HepG2 (cell line): ENCODE measurements at regions not wholly inside any gene's neighbourhood (a gene's known extent, or its start where the extent isn't known, plus 50 kb on each side); places are given as distances from the start of the nearest gene placed in this dataset.

Experiments
- ATAC-seq: fragments of 200-7000 bp; cut with Tn5 transposase; 3 replicates; pipeline ENCODE4 v1.9.1; 2020; ENCODE audit warnings: mild to moderate bottlenecking, moderate library complexity
- BruUV-seq: library from RNA; stranded (reverse); fragments of 400-500 nt; replicated peaks from 2 replicates; lab custom pipeline; 2021; lab: Mats Ljungman, UMichigan
- CTCF ChIA-PET: fragments of 300-600 bp; formaldehyde crosslinking; extraction: SDS; loops from one replicate; lab custom pipeline; 2021; ENCODE audit warnings: low total read pairs, inconsistent platforms, low intra/inter-chr PET ratio; lab: Yijun Ruan, JAX
- POLR2A ChIA-PET: fragments of 350-600 bp; sonication (Branson Sonifier 250); formaldehyde crosslinking; loops from one replicate; lab custom pipeline; 2020; ENCODE audit warnings: antibody characterized with exemption, inconsistent platforms; lab: Yijun Ruan, JAX
- DNase-seq: peaks from one replicate; pipeline ENCODE4 v3.0.0-alpha.2; 2015; ENCODE audit warnings: low spot score
- FAIRE-seq: peaks from 3 replicates; lab custom pipeline; 2011; peaks lifted over from hg19 to GRCh38; lab: Jason Lieb, UNC
- H2AFZ ChIP-seq: one replicate; pipeline ENCODE4 v1.6.1; 2011; ENCODE audit warnings: low read length, inconsistent platforms
- H3K27ac ChIP-seq: fragments of 300-600 bp; 3 replicates; pipeline ENCODE4 v1.8.0; 2011; ENCODE audit warnings: mixed run types, mild to moderate bottlenecking, mixed read lengths, low read length, inconsistent platforms; ENCODE audit not compliant: insufficient read depth; ENCODE audit errors: extremely low read length
- H3K27me3 ChIP-seq, 2 experiments: fragments of 200-600 bp in 1 of 2; 2 replicates in 1 of 2; 3 replicates in 1 of 2; pipeline versions ENCODE4 v1.6.0 to v1.8.0; 2011; ENCODE audit warnings: low read length in 2 of 2, mild to moderate bottlenecking in 2 of 2, moderate library complexity in 2 of 2, inconsistent platforms in 1 of 2; ENCODE audit not compliant: insufficient read depth in 2 of 2, control insufficient read depth in 1 of 2
- H3K36me3 ChIP-seq, 2 experiments: fragments of 200-600 bp in 1 of 2; replicated peaks in 1 of 2; 2 replicates in 1 of 2; 3 replicates in 1 of 2; pipeline versions ENCODE4 v1.5.1 to v1.8.0; 2011; ENCODE audit warnings: low read length in 2 of 2, inconsistent platforms in 1 of 2; ENCODE audit not compliant: insufficient read depth in 2 of 2, control insufficient read depth in 1 of 2
- H3K4me1 ChIP-seq: 2 replicates; pipeline ENCODE4 v1.5.1; 2012; ENCODE audit warnings: low read length, inconsistent platforms; ENCODE audit not compliant: insufficient read depth
- H3K4me2 ChIP-seq: 2 replicates; pipeline ENCODE4 v1.6.0; 2011; ENCODE audit warnings: low read depth, low read length, inconsistent platforms
- H3K4me3 ChIP-seq, 3 experiments: fragments of 200-600 bp in 1 of 3; sonication (generic), shearing (Covaris generic) in 1 of 3; replicated peaks in 1 of 3; 2 replicates each; pipeline ENCODE4 v1.5.1; 2011 to 2016; ENCODE audit warnings: low read length in 3 of 3, inconsistent platforms in 2 of 3, low read depth in 2 of 3, mild to moderate bottlenecking in 2 of 3, control low read depth in 1 of 3, mixed read lengths in 1 of 3; ENCODE audit not compliant: insufficient read depth in 1 of 3
- H3K79me2 ChIP-seq: one replicate; pipeline ENCODE4 v1.6.1; 2011; ENCODE audit warnings: low read length, inconsistent platforms; ENCODE audit not compliant: insufficient read depth
- H3K9ac ChIP-seq: 2 replicates; pipeline ENCODE4 v1.6.0; 2011; ENCODE audit warnings: mild to moderate bottlenecking, low read depth, low read length, inconsistent platforms; ENCODE audit not compliant: insufficient read depth
- H3K9me3 ChIP-seq: 2 replicates; pipeline ENCODE4 v1.5.1; 2012; ENCODE audit warnings: mild to moderate bottlenecking, low read length
- H4K20me1 ChIP-seq: 2 replicates; pipeline ENCODE4 v1.6.0; 2011; ENCODE audit warnings: inconsistent platforms, mild to moderate bottlenecking, low read length, moderate library complexity; ENCODE audit not compliant: insufficient read depth
- ELF1 ChIP-seq: sonication (generic); formaldehyde crosslinking; IDR thresholded peaks from 2 replicates; pipeline ENCODE4 v1.4.0; 2020; ENCODE audit warnings: missing genetic modification reagents
- HIVEP1 ChIP-seq: sonication (generic); formaldehyde crosslinking; IDR thresholded peaks from 2 replicates; pipeline ENCODE4 v1.4.0; 2020; ENCODE audit warnings: mild to moderate bottlenecking, missing genetic modification reagents
- HNRNPL ChIP-seq: fragments of 200-400 bp; formaldehyde crosslinking; IDR thresholded peaks from 2 replicates; pipeline ENCODE4 v1.6.1; 2017; ENCODE audit warnings: mild to moderate bottlenecking, low read depth, low read length
- IKZF1 ChIP-seq: fragments of 450-650 bp; IDR thresholded peaks from 2 replicates; pipeline ENCODE4 v1.7.1; 2016
- NKX3-1 ChIP-seq: sonication (generic); formaldehyde crosslinking; IDR thresholded peaks from 2 replicates; pipeline ENCODE4 v1.5.0; 2020; ENCODE audit warnings: missing genetic modification reagents
- NR2C2 ChIP-seq: sonication (generic); formaldehyde crosslinking; IDR thresholded peaks from 2 replicates; pipeline ENCODE4 v1.4.0; 2020; ENCODE audit warnings: missing genetic modification reagents, mild to moderate bottlenecking, moderate library complexity, borderline replicate concordance
- RORA ChIP-seq: sonication (generic); formaldehyde crosslinking; IDR thresholded peaks from 2 replicates; pipeline ENCODE4 v1.5.0; 2020; ENCODE audit warnings: mild to moderate bottlenecking, missing genetic modification reagents, moderate library complexity
- SAFB2 ChIP-seq: sonication (generic); formaldehyde crosslinking; IDR thresholded peaks from 2 replicates; pipeline ENCODE4 v1.5.1; 2020; ENCODE audit warnings: missing genetic modification reagents, low read depth, mild to moderate bottlenecking, borderline replicate concordance
- SMARCC2 ChIP-seq: fragments of 450-650 bp; IDR thresholded peaks from 2 replicates; pipeline ENCODE4 v1.6.1; 2017; ENCODE audit warnings: antibody characterized with exemption, mild to moderate bottlenecking
- ZBTB3 ChIP-seq: sonication (generic); formaldehyde crosslinking; IDR thresholded peaks from 2 replicates; pipeline ENCODE4 v1.4.0; 2020; ENCODE audit warnings: low read depth, mild to moderate bottlenecking, moderate library complexity, missing genetic modification reagents, borderline replicate concordance
- ZFP90 ChIP-seq: sonication (generic); formaldehyde crosslinking; IDR thresholded peaks from 2 replicates; pipeline ENCODE4 v1.8.0; 2022; ENCODE audit warnings: missing genetic modification reagents, mild to moderate bottlenecking, inconsistent platforms, borderline replicate concordance
- ZNF451 ChIP-seq: sonication (generic); formaldehyde crosslinking; IDR thresholded peaks from 2 replicates; pipeline ENCODE4 v1.5.0; 2020; ENCODE audit warnings: mild to moderate bottlenecking, missing genetic modification reagents
- ZNF746 ChIP-seq: sonication (generic); formaldehyde crosslinking; IDR thresholded peaks from 2 replicates; pipeline ENCODE4 v1.8.0; 2022; ENCODE audit warnings: mild to moderate bottlenecking, missing genetic modification reagents
- ZNF841 ChIP-seq: sonication (generic); formaldehyde crosslinking; IDR thresholded peaks from 2 replicates; pipeline ENCODE4 v1.8.1; 2023; ENCODE audit warnings: missing genetic modification reagents, borderline replicate concordance
- WGBS: methylation state at CpG from one replicate; pipeline ENCODE4 v1.1.6; 2017; ENCODE audit warnings: low lambda C conversion rate; 5-methylcytosine and 5-hydroxymethylcytosine counted together
- in situ Hi-C: cut with HindIII; loops from 2 replicates; pipeline ENCODE4 v1.10.0; 2017; ENCODE audit warnings: low pct_unique_long_range_greater_than_20kb; ENCODE audit not compliant: extremely low pct_ligation_motif_present
- intact Hi-C: fragments of 100-400 bp; cut with micrococcal nuclease; formaldehyde crosslinking; loops from one replicate; pipeline ENCODE4 v1.10.0; 2022; ENCODE audit not compliant: unreplicated experiment
- TF ChIP-seq, protein P1 (sequence below): sonication (generic); formaldehyde crosslinking; IDR thresholded peaks from 2 replicates; pipeline ENCODE4 v1.4.0; 2020; ENCODE audit warnings: missing genetic modification reagents; ENCODE audit errors: not compliant biosample characterization
- TF ChIP-seq, protein P2 (sequence below): sonication (generic); formaldehyde crosslinking; IDR thresholded peaks from 2 replicates; pipeline ENCODE4 v1.8.0; 2022; ENCODE audit warnings: mild to moderate bottlenecking, missing genetic modification reagents
- TF ChIP-seq, protein P3 (sequence below): sonication (generic); formaldehyde crosslinking; IDR thresholded peaks from 2 replicates; pipeline ENCODE4 v1.4.0; 2020; ENCODE audit warnings: mild to moderate bottlenecking, missing genetic modification reagents

DNA sequence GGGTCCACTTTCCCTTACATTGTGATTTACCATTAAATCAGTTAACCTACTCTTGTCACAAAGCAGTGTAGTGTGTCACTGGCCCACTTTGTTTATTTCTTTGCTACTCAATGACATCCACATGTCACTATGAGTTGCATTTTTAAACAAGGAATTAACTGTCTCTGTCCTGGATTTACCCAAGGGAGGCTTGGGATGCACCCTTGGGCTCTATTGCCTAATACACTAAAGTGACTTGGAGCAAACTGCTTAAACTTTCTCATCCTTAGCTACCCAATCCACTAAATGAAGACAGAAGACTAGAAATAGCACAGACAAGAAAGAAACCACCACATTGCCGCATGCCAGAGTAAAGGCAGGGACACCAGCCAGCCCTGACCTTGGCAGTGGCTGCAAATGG lies 136.2 kb upstream of the TIAM1 start:
- TF ChIP-seq RORA (no peak), ZNF746 (CRISPR knock-in tag) (no peak)
- TF ChIP-seq, all 625 proteins: peak for 0
- intact Hi-C loops = no loop called here
- CTCF ChIA-PET = no interaction called here
- 0% methylated on average over 1 of the region's 1 CpG for WGBS
- no TSS peak for BruUV-seq
- Histone ChIP-seq H3K9me3 (peaks cover 50% of the 10 kb centered on the region), H3K27ac (no peak overlapping the region), H3K4me3 (no peak overlapping the region), H2AFZ (no peak overlapping the region), H3K4me1 (no peaks in the 10 kb centered on the region), H3K27me3 (no peaks in the 10 kb centered on the region), H3K79me2 (no peaks in the 10 kb centered on the region), H4K20me1 (no peaks in the 10 kb centered on the region), H3K4me2 (no peak overlapping the region), H3K9ac (no peak overlapping the region), H3K36me3 (no peaks in the 10 kb centered on the region; a peak in 1 of 5 replicates)
- no peak for ATAC-seq
- DNase-seq = no peak
- POLR2A ChIA-PET = no interaction called here
- in situ Hi-C loops = no loop called here
- FAIRE-seq = no peak

DNA sequence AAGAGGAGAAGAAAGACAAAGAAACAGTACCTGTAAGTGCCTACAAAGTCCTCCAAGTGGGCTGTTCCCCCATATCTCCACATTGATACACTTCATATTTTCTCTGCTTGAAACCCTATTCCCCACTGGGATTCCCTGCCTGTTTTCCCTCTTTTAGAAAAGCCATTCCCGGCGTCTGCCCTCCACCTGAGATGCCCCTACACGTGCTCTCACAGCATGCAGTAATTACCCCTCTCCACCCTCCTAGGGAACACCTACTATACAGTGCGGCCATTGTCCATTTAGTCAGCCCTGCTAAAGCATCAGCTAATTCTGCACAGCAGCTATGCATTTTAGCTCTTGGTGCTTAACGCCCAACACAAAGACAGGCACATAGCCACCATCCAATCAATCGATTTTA lies 135.7 kb upstream of the TIAM1 start:
- ATAC-seq (no peak), FAIRE-seq (no peak), DNase-seq (no peak)
- CTCF ChIA-PET = no interaction called here
- H3K27ac ChIP-seq = no peak overlapping the region
- peaks cover 45% of the 10 kb centered on the region for H3K9me3 ChIP-seq
- in situ Hi-C loops = no loop called here
- POLR2A ChIA-PET = no interaction called here
- BruUV-seq = no TSS peak
- intact Hi-C loops = no loop called here
- no peak overlapping the region for H3K9ac ChIP-seq
- WGBS = 39% methylated on average over 6 of the region's 6 CpGs
- no peaks in the 10 kb centered on the region; a peak in 1 of 5 replicates for H3K36me3 ChIP-seq
- no peaks in the 10 kb centered on the region for H4K20me1 ChIP-seq
- no peaks in the 10 kb centered on the region for H3K79me2 ChIP-seq
- no peak overlapping the region for H2AFZ ChIP-seq
- H3K27me3 ChIP-seq = no peaks in the 10 kb centered on the region
- no peak overlapping the region for H3K4me2 ChIP-seq
- H3K4me3 ChIP-seq = no peak overlapping the region
- H3K4me1 ChIP-seq = no peaks in the 10 kb centered on the region
- TF ChIP-seq HNRNPL = no peak
- no peak for TF ChIP-seq SMARCC2
- no peak for TF ChIP-seq ELF1
- TF ChIP-seq, protein P1, sequence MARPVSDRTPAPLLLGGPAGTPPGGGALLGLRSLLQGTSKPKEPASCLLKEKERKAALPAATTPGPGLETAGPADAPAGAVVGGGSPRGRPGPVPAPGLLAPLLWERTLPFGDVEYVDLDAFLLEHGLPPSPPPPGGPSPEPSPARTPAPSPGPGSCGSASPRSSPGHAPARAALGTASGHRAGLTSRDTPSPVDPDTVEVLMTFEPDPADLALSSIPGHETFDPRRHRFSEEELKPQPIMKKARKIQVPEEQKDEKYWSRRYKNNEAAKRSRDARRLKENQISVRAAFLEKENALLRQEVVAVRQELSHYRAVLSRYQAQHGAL = no peak
- no peak for TF ChIP-seq IKZF1
- TF ChIP-seq, protein P2, sequence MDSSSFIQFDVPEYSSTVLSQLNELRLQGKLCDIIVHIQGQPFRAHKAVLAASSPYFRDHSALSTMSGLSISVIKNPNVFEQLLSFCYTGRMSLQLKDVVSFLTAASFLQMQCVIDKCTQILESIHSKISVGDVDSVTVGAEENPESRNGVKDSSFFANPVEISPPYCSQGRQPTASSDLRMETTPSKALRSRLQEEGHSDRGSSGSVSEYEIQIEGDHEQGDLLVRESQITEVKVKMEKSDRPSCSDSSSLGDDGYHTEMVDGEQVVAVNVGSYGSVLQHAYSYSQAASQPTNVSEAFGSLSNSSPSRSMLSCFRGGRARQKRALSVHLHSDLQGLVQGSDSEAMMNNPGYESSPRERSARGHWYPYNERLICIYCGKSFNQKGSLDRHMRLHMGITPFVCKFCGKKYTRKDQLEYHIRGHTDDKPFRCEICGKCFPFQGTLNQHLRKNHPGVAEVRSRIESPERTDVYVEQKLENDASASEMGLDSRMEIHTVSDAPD (CRISPR knock-in tag) = no peak
- no peak for TF ChIP-seq ZNF451
- TF ChIP-seq NKX3-1 (CRISPR knock-in tag) = no peak
- TF ChIP-seq ZNF841 (CRISPR knock-in tag) = no peak
- no peak for TF ChIP-seq ZBTB3 (CRISPR knock-in tag)
- TF ChIP-seq, protein P3, sequence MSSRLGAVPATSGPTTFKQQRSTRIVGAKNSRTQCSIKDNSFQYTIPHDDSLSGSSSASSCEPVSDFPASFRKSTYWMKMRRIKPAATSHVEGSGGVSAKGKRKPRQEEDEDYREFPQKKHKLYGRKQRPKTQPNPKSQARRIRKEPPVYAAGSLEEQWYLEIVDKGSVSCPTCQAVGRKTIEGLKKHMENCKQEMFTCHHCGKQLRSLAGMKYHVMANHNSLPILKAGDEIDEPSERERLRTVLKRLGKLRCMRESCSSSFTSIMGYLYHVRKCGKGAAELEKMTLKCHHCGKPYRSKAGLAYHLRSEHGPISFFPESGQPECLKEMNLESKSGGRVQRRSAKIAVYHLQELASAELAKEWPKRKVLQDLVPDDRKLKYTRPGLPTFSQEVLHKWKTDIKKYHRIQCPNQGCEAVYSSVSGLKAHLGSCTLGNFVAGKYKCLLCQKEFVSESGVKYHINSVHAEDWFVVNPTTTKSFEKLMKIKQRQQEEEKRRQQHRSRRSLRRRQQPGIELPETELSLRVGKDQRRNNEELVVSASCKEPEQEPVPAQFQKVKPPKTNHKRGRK = no peak
- TF ChIP-seq ZFP90 (CRISPR knock-in tag) = no peak
- TF ChIP-seq NR2C2 (CRISPR knock-in tag) = no peak
- no peak for TF ChIP-seq SAFB2 (CRISPR knock-in tag)
- no peak for TF ChIP-seq HIVEP1 (CRISPR knock-in tag)
